DOHH2 (cell line): ENCODE measurements at regions not wholly inside any gene's neighbourhood (a gene's known extent, or its start where the extent isn't known, plus 50 kb on each side); places are given as distances from the start of the nearest gene placed in this dataset.

Source experiments
- CTCF ChIP-seq: fragments of 200-600 bp; sonication (generic); IDR thresholded peaks from one replicate; pipeline ENCODE4 v1.5.1; 2014; ENCODE audit warnings: antibody characterized with exemption, mild to moderate bottlenecking, low read depth, low read length; ENCODE audit not compliant: poor library complexity, severe bottlenecking
- EZH2phosphoT487 ChIP-seq: fragments of 200-600 bp; sonication (generic); IDR thresholded peaks from 2 replicates; pipeline ENCODE4 v1.6.1; 2017; ENCODE audit warnings: borderline replicate concordance, mild to moderate bottlenecking, antibody characterized with exemption, low read length, moderate library complexity, mixed read lengths

- TF ChIP-seq CTCF: no peak
- TF ChIP-seq EZH2phosphoT487: no peak
Measured at GRCh38 chr4:156516698-156517097, 454.9 kb downstream of the PDGFC start.
